ENCODE measurements at regions not wholly inside any gene's neighbourhood (a gene's known extent, or its start where the extent isn't known, plus 50 kb on each side); places are given as distances from the start of the nearest gene placed in this dataset.
A peak's percentile ranks its signal among the peaks of the same experiment; 100 is the strongest.

DNA sequence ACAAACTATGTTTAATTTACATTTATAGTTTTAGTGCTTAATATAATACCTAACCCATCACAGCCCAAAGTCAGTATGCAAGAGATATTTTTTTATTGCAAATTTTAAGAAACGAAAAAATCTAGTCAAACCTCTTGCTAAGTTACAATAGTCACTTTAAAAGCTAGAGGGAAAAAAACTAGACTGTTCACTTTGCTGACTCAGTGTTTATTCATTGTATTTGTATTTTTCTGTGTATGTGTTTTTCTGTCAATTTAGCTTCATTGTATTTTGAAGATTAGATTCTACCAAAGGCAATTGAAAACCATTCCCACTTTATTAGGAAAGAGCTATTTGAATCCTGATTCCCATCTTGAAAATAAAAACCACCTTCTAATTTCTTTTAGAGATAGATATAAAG, 891.5 kb downstream of the SLC16A7 start:
- Histone ChIP-seq H3K36me3 (no peaks in the 10 kb centered on the region), H3K27me3 (ENCODE audit: insufficient read depth, low read depth, severe bottlenecking) (no peaks in the 10 kb centered on the region), H3K9me3 (ENCODE audit: severe bottlenecking) (no peaks in the 10 kb centered on the region), H3K27ac (no peak overlapping the region), H3K4me3 (ENCODE audit: low read depth, low read length) (no peak overlapping the region)
- DNase-seq: no peak
- no peak for TF ChIP-seq CTCF (IDR thresholded peaks at IDR 0.05; ENCODE audit: low read depth, low read length)

DNA sequence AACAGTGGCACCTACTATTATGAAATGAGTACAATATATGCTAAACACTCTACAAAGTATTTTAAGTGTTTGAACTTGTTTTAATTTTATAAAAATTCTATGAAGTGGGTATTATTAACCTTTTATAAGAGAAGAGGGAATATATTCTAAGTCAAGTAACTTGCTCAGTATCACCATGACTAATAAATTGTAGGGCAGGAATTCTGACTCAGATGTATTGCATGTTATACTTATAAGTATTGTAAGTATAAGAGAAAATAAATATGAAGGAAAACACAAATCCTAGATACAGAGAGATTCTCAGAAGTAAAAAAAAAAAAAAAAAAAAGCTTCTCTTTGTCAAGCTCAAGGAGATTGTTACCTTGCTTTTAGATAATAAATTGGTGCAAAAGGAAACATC, 893.2 kb downstream of the SLC16A7 start:
- TF ChIP-seq CTCF (IDR thresholded peaks at IDR 0.05; ENCODE audit: low read depth, low read length): no peak
- no peaks in the 10 kb centered on the region for H3K27me3 ChIP-seq (ENCODE audit: insufficient read depth, low read depth, severe bottlenecking)
- DNase-seq: no peak

DNA sequence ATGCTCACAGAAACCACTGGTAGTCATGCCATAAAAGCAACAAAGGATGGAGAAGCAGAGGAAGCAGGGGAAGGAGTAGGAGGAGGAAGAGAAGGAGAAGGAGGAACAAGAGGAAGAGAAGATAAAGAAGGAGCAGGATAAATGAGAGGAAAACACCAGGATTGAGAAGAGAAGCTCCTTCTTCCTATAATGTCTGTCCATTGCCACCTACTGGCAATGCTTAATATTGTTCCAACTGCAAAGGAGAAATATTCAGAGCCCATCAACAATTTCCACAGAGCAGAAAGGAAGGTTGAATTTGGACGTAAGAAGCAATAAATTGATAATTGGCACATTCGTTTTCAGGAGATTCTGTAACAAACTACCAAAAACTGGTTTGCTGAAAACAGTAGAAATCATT, 898.4 kb downstream of the SLC16A7 start:
- peak; percentile 60 for TF ChIP-seq CTCF (IDR thresholded peaks at IDR 0.05; ENCODE audit: low read depth, low read length)
- DNase-seq: no peak
- Histone ChIP-seq H3K27ac (no peak overlapping the region), H3K36me3 (no peaks in the 10 kb centered on the region), H3K9me3 (ENCODE audit: severe bottlenecking) (no peaks in the 10 kb centered on the region), H3K27me3 (ENCODE audit: insufficient read depth, low read depth, severe bottlenecking) (no peaks in the 10 kb centered on the region), H3K4me3 (ENCODE audit: low read depth, low read length) (no peak overlapping the region)

More for the DNA sequence above, 893.2 kb downstream of the SLC16A7 start:
- Histone ChIP-seq H3K27ac (no peak overlapping the region), H3K36me3 (no peaks in the 10 kb centered on the region), H3K9me3 (ENCODE audit: severe bottlenecking) (no peaks in the 10 kb centered on the region), H3K4me3 (ENCODE audit: low read depth, low read length) (no peak overlapping the region)

DNA sequence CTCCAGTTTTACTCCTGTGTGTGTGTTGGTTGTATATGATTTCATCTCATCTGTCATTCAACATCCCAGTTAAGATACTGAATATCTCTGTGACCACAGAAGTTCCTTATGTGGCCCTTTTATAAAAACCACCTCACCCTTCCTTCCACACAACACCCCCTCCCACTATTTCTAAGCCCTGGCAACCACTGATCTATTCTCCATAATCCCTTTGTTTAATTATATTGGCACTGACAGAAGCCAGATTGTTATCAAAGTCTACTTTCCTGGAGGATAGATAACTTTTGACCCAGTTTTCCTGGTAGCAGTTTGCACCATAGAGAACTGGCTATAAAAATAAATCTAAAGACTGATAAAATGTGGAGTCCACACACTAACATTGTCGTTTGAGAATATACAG, 902.8 kb downstream of the SLC16A7 start:
- no peaks in the 10 kb centered on the region for H3K27me3 ChIP-seq (ENCODE audit: insufficient read depth, low read depth, severe bottlenecking)
- no peak overlapping the region for H3K4me3 ChIP-seq (ENCODE audit: low read depth, low read length)
- no peaks in the 10 kb centered on the region for H3K9me3 ChIP-seq (ENCODE audit: severe bottlenecking)
- H3K27ac ChIP-seq: no peak overlapping the region
- DNase-seq: no peak
- no peak for TF ChIP-seq CTCF (IDR thresholded peaks at IDR 0.05; ENCODE audit: low read depth, low read length)
- H3K36me3 ChIP-seq: no peaks in the 10 kb centered on the region

- no peaks in the 10 kb centered on the region for H3K27me3 ChIP-seq (ENCODE audit: insufficient read depth, low read depth, severe bottlenecking)
- H3K27ac ChIP-seq: no peak overlapping the region
- H3K9me3 ChIP-seq (ENCODE audit: severe bottlenecking): no peaks in the 10 kb centered on the region
- H3K4me3 ChIP-seq (ENCODE audit: low read depth, low read length): no peak overlapping the region
- DNase-seq: peak; percentile 12
- TF ChIP-seq CTCF (IDR thresholded peaks at IDR 0.05; ENCODE audit: low read depth, low read length): peak; percentile 37; the same call in 1 of the 2 replicates
- no peaks in the 10 kb centered on the region for H3K36me3 ChIP-seq
These were observed 905.4 kb downstream of the SLC16A7 start for GRCh38 chr12:60501124-60501729.

Data from WERI-Rb-1 (cell line).